H7 (cell line): ENCODE measurements at regions not wholly inside any gene's neighbourhood (a gene's known extent, or its start where the extent isn't known, plus 50 kb on each side); places are given as distances from the start of the nearest gene placed in this dataset.

Experiments used
- DNase-seq: peaks from one replicate; pipeline ENCODE4 v3.0.0; 2012
- H3K27me3 ChIP-seq: 2 replicates; pipeline ENCODE4 v1.6.0; 2011; ENCODE audit warnings: mild to moderate bottlenecking, low read length; ENCODE audit not compliant: control insufficient read depth, insufficient read depth
- H3K36me3 ChIP-seq: replicated peaks from 2 replicates; pipeline ENCODE4 v1.5.1; 2011; ENCODE audit warnings: low read length; ENCODE audit not compliant: control insufficient read depth, insufficient read depth
- H3K4me3 ChIP-seq: 2 replicates; pipeline ENCODE4 v1.5.1; 2011; ENCODE audit warnings: low read depth, mild to moderate bottlenecking, control low read depth, low read length, moderate library complexity; ENCODE audit not compliant: insufficient read depth

GRCh38 chr3:27536491-27536890, 52.3 kb upstream of the SLC4A7 start:
- Histone ChIP-seq H3K36me3 (no peaks in the 10 kb centered on the region), H3K27me3 (no peaks in the 10 kb centered on the region)
- DNase-seq = no peak

GRCh38 chr3:27535809-27536392, 51.7 kb upstream of the SLC4A7 start:
- Histone ChIP-seq H3K36me3 (no peaks in the 10 kb centered on the region), H3K4me3 (no peak overlapping the region), H3K27me3 (no peaks in the 10 kb centered on the region)
- no peak for DNase-seq

More at GRCh38 chr3:27536491-27536890, 52.3 kb upstream of the SLC4A7 start:
- no peak overlapping the region for H3K4me3 ChIP-seq

GRCh38 chr3:27533718-27534573, 49.8 kb upstream of the SLC4A7 start:
- Histone ChIP-seq H3K27me3 (no peaks in the 10 kb centered on the region), H3K36me3 (no peaks in the 10 kb centered on the region), H3K4me3 (no peak overlapping the region)
- DNase-seq = peak; percentile 63
